ENCODE measurements at regions not wholly inside any gene's neighbourhood (a gene's known extent, or its start where the extent isn't known, plus 50 kb on each side); places are given as distances from the start of the nearest gene placed in this dataset.
"Not testable (repeated sequence)": the region's sequence is repeated elsewhere in the genome, so short reads cannot be mapped to it uniquely, and the experiment has no call there.

GRCh38 chr5:15096686-15097085 lies 225.1 kb upstream of the ANKH start:
- not testable (repeated sequence) for DNase-seq (ENCODE audit: low read depth)

GRCh38 chr5:15092801-15093200 lies 221.2 kb upstream of the ANKH start:
- no peak for DNase-seq (ENCODE audit: low read depth)

GRCh38 chr5:15085671-15086070 lies 214.1 kb upstream of the ANKH start:
- no peak for DNase-seq (ENCODE audit: low read depth)

- DNase-seq (ENCODE audit: low read depth): no peak
Observed at GRCh38 chr5:15082096-15082495, 210.5 kb upstream of the ANKH start.

GRCh38 chr5:15080219-15080618 lies 208.6 kb upstream of the ANKH start:
- DNase-seq (ENCODE audit: low read depth): no peak

- no peak for DNase-seq (ENCODE audit: low read depth)
Observed at GRCh38 chr5:15079566-15079965, 208.0 kb upstream of the ANKH start.

- DNase-seq (ENCODE audit: low read depth): no peak
Observed at GRCh38 chr5:15074651-15075050, 203.1 kb upstream of the ANKH start.

GRCh38 chr5:15073453-15073852 lies 201.9 kb upstream of the ANKH start:
- no peak for DNase-seq (ENCODE audit: low read depth)

- DNase-seq (ENCODE audit: low read depth): no peak
Observed at GRCh38 chr5:15070907-15071306, 199.3 kb upstream of the ANKH start.

GRCh38 chr5:15069407-15069905 lies 197.9 kb upstream of the ANKH start:
- no peak for DNase-seq (ENCODE audit: low read depth)

GRCh38 chr5:15065091-15065490 lies 193.5 kb upstream of the ANKH start:
- DNase-seq (ENCODE audit: low read depth): no peak

- DNase-seq (ENCODE audit: low read depth): no peak
Observed at GRCh38 chr5:15064396-15064795, 192.8 kb upstream of the ANKH start.

GRCh38 chr5:15056988-15057592 lies 185.5 kb upstream of the ANKH start:
- no peak for DNase-seq (ENCODE audit: low read depth)

- DNase-seq (ENCODE audit: low read depth): no peak
Observed at GRCh38 chr5:15044521-15044920, 172.9 kb upstream of the ANKH start.

GRCh38 chr5:15037247-15037908 lies 165.8 kb upstream of the ANKH start:
- DNase-seq (ENCODE audit: low read depth): no peak

GRCh38 chr5:15034379-15034778 lies 162.8 kb upstream of the ANKH start:
- no peak for DNase-seq (ENCODE audit: low read depth)

- no peak for DNase-seq (ENCODE audit: low read depth)
Observed at GRCh38 chr5:15031180-15031579, 159.6 kb upstream of the ANKH start.

- DNase-seq (ENCODE audit: low read depth): no peak
Observed at GRCh38 chr5:15027764-15028163, 156.2 kb upstream of the ANKH start.

- DNase-seq (ENCODE audit: low read depth): no peak
Observed at GRCh38 chr5:15026944-15027343, 155.4 kb upstream of the ANKH start.

- no peak for DNase-seq (ENCODE audit: low read depth)
Observed at GRCh38 chr5:15026011-15026893, 154.7 kb upstream of the ANKH start.

GRCh38 chr5:15023846-15024245 lies 152.3 kb upstream of the ANKH start:
- DNase-seq (ENCODE audit: low read depth): no peak

- no peak for DNase-seq (ENCODE audit: low read depth)
Observed at GRCh38 chr5:15023266-15023665, 151.7 kb upstream of the ANKH start.
